Panc1 (cell line): ENCODE measurements at regions not wholly inside any gene's neighbourhood (a gene's known extent, or its start where the extent isn't known, plus 50 kb on each side); places are given as distances from the start of the nearest gene placed in this dataset.

ENCODE experiments used
- TF ChIP-seq, protein P1 (sequence below): fragments of 450-650 bp; IDR thresholded peaks from 2 replicates; pipeline ENCODE4 v1.5.1; 2017; ENCODE audit warnings: mild to moderate bottlenecking
- TF ChIP-seq, protein P2 (sequence below), 2 experiments: IDR thresholded peaks; 2 replicates each; pipeline ENCODE4 v1.6.1; 2011 to 2012; ENCODE audit warnings: low read depth in 2 of 2, control low read depth in 1 of 2, low read length in 1 of 2, mild to moderate bottlenecking in 1 of 2, moderate library complexity in 1 of 2; ENCODE audit not compliant: insufficient read depth in 1 of 2

DNA sequence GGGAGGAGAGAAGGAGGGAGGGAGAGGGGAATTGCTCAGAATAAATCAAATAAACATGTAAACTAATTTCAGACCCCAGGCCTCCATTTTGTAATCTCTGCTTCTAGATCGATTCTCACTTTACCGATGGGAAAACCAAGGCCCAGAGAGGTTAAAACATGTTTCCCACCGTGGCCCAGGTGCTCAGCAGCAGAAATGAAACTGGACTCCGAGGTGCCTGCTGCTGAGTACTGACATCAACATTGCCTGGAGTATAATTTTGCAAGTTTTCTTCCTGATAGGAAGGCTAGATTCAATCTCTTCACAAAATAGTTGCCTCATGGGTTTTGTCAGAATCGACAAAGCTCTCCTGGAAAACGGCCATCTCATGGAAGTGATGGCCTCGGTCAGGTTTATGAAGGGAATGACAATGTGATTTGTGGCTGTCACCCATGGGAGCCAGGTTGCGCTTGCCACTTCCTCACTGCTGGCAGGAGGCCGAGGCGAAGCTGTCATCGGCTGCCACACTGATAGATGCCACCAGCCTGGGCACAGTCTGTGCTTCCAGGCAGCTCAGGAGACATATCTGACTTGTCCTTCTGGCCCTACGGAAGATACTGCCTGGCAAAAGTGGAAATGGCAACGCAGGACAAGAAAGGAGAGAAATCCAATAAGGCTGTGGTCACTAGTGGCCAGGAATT, 133.1 kb upstream of the LRRN1 start:
- TF ChIP-seq, protein P1, sequence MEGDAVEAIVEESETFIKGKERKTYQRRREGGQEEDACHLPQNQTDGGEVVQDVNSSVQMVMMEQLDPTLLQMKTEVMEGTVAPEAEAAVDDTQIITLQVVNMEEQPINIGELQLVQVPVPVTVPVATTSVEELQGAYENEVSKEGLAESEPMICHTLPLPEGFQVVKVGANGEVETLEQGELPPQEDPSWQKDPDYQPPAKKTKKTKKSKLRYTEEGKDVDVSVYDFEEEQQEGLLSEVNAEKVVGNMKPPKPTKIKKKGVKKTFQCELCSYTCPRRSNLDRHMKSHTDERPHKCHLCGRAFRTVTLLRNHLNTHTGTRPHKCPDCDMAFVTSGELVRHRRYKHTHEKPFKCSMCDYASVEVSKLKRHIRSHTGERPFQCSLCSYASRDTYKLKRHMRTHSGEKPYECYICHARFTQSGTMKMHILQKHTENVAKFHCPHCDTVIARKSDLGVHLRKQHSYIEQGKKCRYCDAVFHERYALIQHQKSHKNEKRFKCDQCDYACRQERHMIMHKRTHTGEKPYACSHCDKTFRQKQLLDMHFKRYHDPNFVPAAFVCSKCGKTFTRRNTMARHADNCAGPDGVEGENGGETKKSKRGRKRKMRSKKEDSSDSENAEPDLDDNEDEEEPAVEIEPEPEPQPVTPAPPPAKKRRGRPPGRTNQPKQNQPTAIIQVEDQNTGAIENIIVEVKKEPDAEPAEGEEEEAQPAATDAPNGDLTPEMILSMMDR = no peak
- TF ChIP-seq, protein P2, sequence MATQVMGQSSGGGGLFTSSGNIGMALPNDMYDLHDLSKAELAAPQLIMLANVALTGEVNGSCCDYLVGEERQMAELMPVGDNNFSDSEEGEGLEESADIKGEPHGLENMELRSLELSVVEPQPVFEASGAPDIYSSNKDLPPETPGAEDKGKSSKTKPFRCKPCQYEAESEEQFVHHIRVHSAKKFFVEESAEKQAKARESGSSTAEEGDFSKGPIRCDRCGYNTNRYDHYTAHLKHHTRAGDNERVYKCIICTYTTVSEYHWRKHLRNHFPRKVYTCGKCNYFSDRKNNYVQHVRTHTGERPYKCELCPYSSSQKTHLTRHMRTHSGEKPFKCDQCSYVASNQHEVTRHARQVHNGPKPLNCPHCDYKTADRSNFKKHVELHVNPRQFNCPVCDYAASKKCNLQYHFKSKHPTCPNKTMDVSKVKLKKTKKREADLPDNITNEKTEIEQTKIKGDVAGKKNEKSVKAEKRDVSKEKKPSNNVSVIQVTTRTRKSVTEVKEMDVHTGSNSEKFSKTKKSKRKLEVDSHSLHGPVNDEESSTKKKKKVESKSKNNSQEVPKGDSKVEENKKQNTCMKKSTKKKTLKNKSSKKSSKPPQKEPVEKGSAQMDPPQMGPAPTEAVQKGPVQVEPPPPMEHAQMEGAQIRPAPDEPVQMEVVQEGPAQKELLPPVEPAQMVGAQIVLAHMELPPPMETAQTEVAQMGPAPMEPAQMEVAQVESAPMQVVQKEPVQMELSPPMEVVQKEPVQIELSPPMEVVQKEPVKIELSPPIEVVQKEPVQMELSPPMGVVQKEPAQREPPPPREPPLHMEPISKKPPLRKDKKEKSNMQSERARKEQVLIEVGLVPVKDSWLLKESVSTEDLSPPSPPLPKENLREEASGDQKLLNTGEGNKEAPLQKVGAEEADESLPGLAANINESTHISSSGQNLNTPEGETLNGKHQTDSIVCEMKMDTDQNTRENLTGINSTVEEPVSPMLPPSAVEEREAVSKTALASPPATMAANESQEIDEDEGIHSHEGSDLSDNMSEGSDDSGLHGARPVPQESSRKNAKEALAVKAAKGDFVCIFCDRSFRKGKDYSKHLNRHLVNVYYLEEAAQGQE (IDR thresholded peaks at IDR 0.05; ENCODE audit: insufficient read depth in 1 of 2, low read depth in 2 of 2, low read length in 1 of 2) = no peak
